ENCODE measurements at regions not wholly inside any gene's neighbourhood (a gene's known extent, or its start where the extent isn't known, plus 50 kb on each side); places are given as distances from the start of the nearest gene placed in this dataset.

GRCh38 chr2:18436503-18437005 is 123.9 kb downstream of the RDH14 start:
- peak overlapping the region; percentile 73 for H2BK120ac ChIP-seq (ENCODE audit: low read depth, low read length)
- no peak overlapping the region for H3K4me3 ChIP-seq (ENCODE audit: insufficient read depth, low read depth, low read length)
- no peak overlapping the region for H2AK5ac ChIP-seq (ENCODE audit: low read depth, low read length)
- H3K56ac ChIP-seq (ENCODE audit: extremely low read depth, insufficient read depth, low read length): peak overlapping the region; percentile 44; the same call in 1 of the 2 replicates
- intact Hi-C loops (cut with micrococcal nuclease): loop anchor here (5.0 to 10.0 kb wide), 3 partner anchors 688 to 1426 kb away; no protein-coding TSS in a partner anchor
- no peak overlapping the region for H3K9ac ChIP-seq (ENCODE audit: low read depth, low read length)
- ATAC-seq (ENCODE audit: low read depth): peak; percentile 47
- H2AK9ac ChIP-seq (replicated peaks; ENCODE audit: low read depth, low read length, poor library complexity): no peak overlapping the region
- peak overlapping the region; percentile 14 to 76; a peak in 3 of 4 replicates for H4K8ac ChIP-seq (ENCODE audit: low read depth in 2 of 2, low read length in 2 of 2)
- no peaks in the 10 kb centered on the region for H3K27me3 ChIP-seq (ENCODE audit: control insufficient read depth, insufficient read depth, low read length)
- peak overlapping the region; percentile 4; the same call in 1 of the 2 replicates for H3K23ac ChIP-seq (ENCODE audit: low read depth, low read length)
- DNase-seq: peak; percentile 70
- TF ChIP-seq POLR2A (IDR thresholded peaks at IDR 0.05; ENCODE audit: low read depth, low read length): no peak
- TF ChIP-seq CEBPB (IDR thresholded peaks at IDR 0.05; ENCODE audit: low read depth, low read length): no peak
- TF ChIP-seq ELK1 (IDR thresholded peaks at IDR 0.05; ENCODE audit: borderline replicate concordance, low read depth, low read length): no peak
- no peak for TF ChIP-seq RFX5 (IDR thresholded peaks at IDR 0.05; ENCODE audit: low read depth, low read length)
- TF ChIP-seq MAZ (IDR thresholded peaks at IDR 0.05; ENCODE audit: borderline replicate concordance, low read depth, low read length): no peak
- no peak for TF ChIP-seq MXI1 (IDR thresholded peaks at IDR 0.05; ENCODE audit: borderline replicate concordance, low read depth, low read length)
- no peak for TF ChIP-seq SMC3 (IDR thresholded peaks at IDR 0.05; ENCODE audit: low read depth, low read length)
- TF ChIP-seq RCOR1 (IDR thresholded peaks at IDR 0.05; ENCODE audit: insufficient replicate concordance, low read length): no peak
- peak overlapping the region; percentile 57; the same call in 1 of the 2 replicates for H4K91ac ChIP-seq (ENCODE audit: insufficient read depth, low read depth, low read length)
- CTCF ChIA-PET: interaction anchor here (0.7 to 1.6 kb wide), 3 partner anchors 12 to 84 kb away, joined by 3 to 4 read pairs (median 3); no protein-coding TSS in a partner anchor
- peak overlapping the region; percentile 21 for H3K4ac ChIP-seq (ENCODE audit: low read depth, low read length)
- H2BK15ac ChIP-seq (ENCODE audit: low read depth, low read length): peak overlapping the region; percentile 61; the same call in 1 of the 3 replicates
- H4K5ac ChIP-seq (ENCODE audit: low read depth, low read length): peak overlapping the region; percentile 19; the same call in 1 of the 2 replicates
- no peaks in the 10 kb centered on the region for H3K79me1 ChIP-seq (ENCODE audit: low read depth in 1 of 2, low read length in 2 of 2)
- H2BK20ac ChIP-seq (ENCODE audit: low read depth, low read length): peak overlapping the region; percentile 18
- H3K9me3 ChIP-seq (ENCODE audit: control insufficient read depth, insufficient read depth, low read length): no peaks in the 10 kb centered on the region
- H2BK5ac ChIP-seq (ENCODE audit: low read depth, low read length, poor library complexity, severe bottlenecking): peak overlapping the region; percentile 81
- no peaks in the 10 kb centered on the region for H3K36me3 ChIP-seq (ENCODE audit: control insufficient read depth, insufficient read depth, low read length)
- peak overlapping the region; percentile 51 for H3K4me2 ChIP-seq (ENCODE audit: low read depth, low read length)
- POLR2A ChIA-PET (ENCODE audit: unreplicated experiment): no interaction called here
- in situ Hi-C loops (cut with MboI; ENCODE audit: low sequenced_read_pairs): loop anchor here (10.0 kb wide), 3 partner anchors 308 to 1418 kb away; no protein-coding TSS in a partner anchor
- whole genome bisulfite sequencing, 2 experiments (ENCODE audit: extremely low coverage in 2 of 2, insufficient read length in 1 of 2): no CpG with 5 or more reads among the region's 5 CpGs
- H2AFZ ChIP-seq (replicated peaks; ENCODE audit: low read length, poor library complexity): peak overlapping the region; percentile 67
- peak overlapping the region; percentile 52; the same call in 1 of the 2 replicates for H3K18ac ChIP-seq (ENCODE audit: low read depth, low read length)
- H4K20me1 ChIP-seq (ENCODE audit: insufficient read depth, low read length): no peaks in the 10 kb centered on the region
- peak overlapping the region; percentile 4; the same call in 1 of the 2 replicates for H3K14ac ChIP-seq (replicated peaks; ENCODE audit: low read depth, low read length)
- H3K4me1 ChIP-seq (ENCODE audit: control insufficient read depth, insufficient read depth, low read length): peaks cover 12% of the 10 kb centered on the region
- H3K9me1 ChIP-seq (ENCODE audit: insufficient read depth, low read length): peaks cover 6% of the 10 kb centered on the region; the same call in 1 of the 2 replicates
- peak overlapping the region; percentile 62; the same call in 1 of the 2 replicates for H3K27ac ChIP-seq (ENCODE audit: insufficient read depth, low read length)
- dilution Hi-C loops (cut with HindIII; ENCODE audit: low sequenced_read_pairs, unreplicated experiment): no loop called here
- no TSS peak for BruUV-seq (replicated peaks)

All from IMR-90 (cell line).